GM13977 (cell line): ENCODE measurements at regions not wholly inside any gene's neighbourhood (a gene's known extent, or its start where the extent isn't known, plus 50 kb on each side); places are given as distances from the start of the nearest gene placed in this dataset.
A peak's percentile ranks its signal among the peaks of the same experiment; 100 is the strongest.

Source experiments
- DNase-seq: peaks from one replicate; pipeline ENCODE4 v3.0.0; 2012; ENCODE audit warnings: low spot score
- CTCF ChIP-seq: IDR thresholded peaks from 2 replicates; pipeline ENCODE4 v1.5.1; 2012; ENCODE audit warnings: mild to moderate bottlenecking, control low read depth; ENCODE audit not compliant: insufficient read depth; ENCODE audit errors: extremely low read depth, missing control alignments
- in situ Hi-C: fragments of 300-500 bp; cut with MboI; formaldehyde crosslinking; loops from one replicate; pipeline ENCODE4 v1.12.0; 2022; ENCODE audit warnings: low sequenced_read_pairs, low pct_unique_long_range_greater_than_20kb, mixed read lengths, inconsistent platforms; ENCODE audit not compliant: unreplicated experiment

GRCh38 chr4:138050601-138051000 is 191.5 kb downstream of the SLC7A11 start:
- no peak for DNase-seq
- TF ChIP-seq CTCF, result no peak
- in situ Hi-C loops, result no loop called here

- no peak for DNase-seq
- in situ Hi-C loops, result loop anchor here (25.0 kb wide), 2 partner anchors 463 to 638 kb away; no protein-coding TSS in a partner anchor
- TF ChIP-seq CTCF, result no peak
Observed at GRCh38 chr4:138049355-138049754, 192.8 kb downstream of the SLC7A11 start.

GRCh38 chr4:138047290-138047689 is 194.9 kb downstream of the SLC7A11 start:
- TF ChIP-seq CTCF, result no peak
- in situ Hi-C loops, result loop anchor here (25.0 kb wide), 2 partner anchors 465 to 640 kb away; no protein-coding TSS in a partner anchor
- DNase-seq, result no peak

GRCh38 chr4:138045036-138045435 is 197.1 kb downstream of the SLC7A11 start:
- TF ChIP-seq CTCF, result no peak
- DNase-seq, result no peak
- in situ Hi-C loops, result loop anchor here (25.0 kb wide), 2 partner anchors 467 to 642 kb away; no protein-coding TSS in a partner anchor

- in situ Hi-C loops, result loop anchor here (25.0 kb wide), 2 partner anchors 473 to 648 kb away; no protein-coding TSS in a partner anchor
- TF ChIP-seq CTCF, result no peak
- no peak for DNase-seq
Observed at GRCh38 chr4:138039010-138039409, 203.1 kb downstream of the SLC7A11 start.

- no peak for TF ChIP-seq CTCF
- no peak for DNase-seq
- in situ Hi-C loops, result loop anchor here (25.0 kb wide), 2 partner anchors 475 to 650 kb away; no protein-coding TSS in a partner anchor
Observed at GRCh38 chr4:138037696-138038095, 204.5 kb downstream of the SLC7A11 start.

GRCh38 chr4:138035781-138036258 is 206.3 kb downstream of the SLC7A11 start:
- peak; percentile 48 for TF ChIP-seq CTCF
- peak; percentile 59 for DNase-seq
- in situ Hi-C loops, result loop anchor here (25.0 kb wide), 2 partner anchors 476 to 651 kb away; no protein-coding TSS in a partner anchor
